ENCODE measurements at regions not wholly inside any gene's neighbourhood (a gene's known extent, or its start where the extent isn't known, plus 50 kb on each side); places are given as distances from the start of the nearest gene placed in this dataset.

DNA sequence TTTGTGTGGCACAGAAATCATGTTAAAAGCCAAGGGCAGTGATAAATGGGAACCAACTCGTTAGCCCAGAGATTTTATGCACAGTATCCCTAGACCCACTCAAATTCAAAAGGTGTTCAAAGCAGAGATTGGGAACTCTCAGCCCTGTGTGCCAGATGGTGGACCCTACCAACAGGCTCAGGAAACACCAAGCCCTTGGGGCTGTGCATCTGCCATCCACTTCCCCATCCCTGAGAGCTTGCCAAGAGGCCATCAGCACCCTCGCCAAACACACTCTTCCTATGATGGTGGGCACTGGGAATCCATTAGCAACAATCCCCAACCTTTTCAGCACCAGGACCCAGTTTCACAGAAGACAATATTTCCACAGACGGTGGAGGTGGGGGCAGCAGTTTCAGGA is 194.2 kb upstream of the NFIA start:
- intact Hi-C loops (cut with DNase I) = no loop called here
- no peak for FAIRE-seq
- no peak overlapping the region for H3K27ac ChIP-seq (ENCODE audit: low read depth in 2 of 2, low read length in 2 of 2)
- H3K27me3 ChIP-seq (ENCODE audit: control insufficient read depth, insufficient read depth, low read length) = no peaks in the 10 kb centered on the region
- no peaks in the 10 kb centered on the region for H3K9me3 ChIP-seq (ENCODE audit: control insufficient read depth in 2 of 3, insufficient read depth in 1 of 3, low read length in 3 of 3)
- no peaks in the 10 kb centered on the region for H3K36me3 ChIP-seq (ENCODE audit: control insufficient read depth in 2 of 3, insufficient read depth in 3 of 3, low read length in 3 of 3)
- no peak for DNase-seq
- no peaks in the 10 kb centered on the region for H3K4me1 ChIP-seq (ENCODE audit: control insufficient read depth in 2 of 3, insufficient read depth in 2 of 3, low read depth in 1 of 3, low read length in 3 of 3)
- H3K4me3 ChIP-seq (ENCODE audit: low read length in 3 of 3) = no peak overlapping the region
- H3K9ac ChIP-seq (ENCODE audit: low read length in 3 of 3) = no peak overlapping the region
- TF ChIP-seq, protein P1, sequence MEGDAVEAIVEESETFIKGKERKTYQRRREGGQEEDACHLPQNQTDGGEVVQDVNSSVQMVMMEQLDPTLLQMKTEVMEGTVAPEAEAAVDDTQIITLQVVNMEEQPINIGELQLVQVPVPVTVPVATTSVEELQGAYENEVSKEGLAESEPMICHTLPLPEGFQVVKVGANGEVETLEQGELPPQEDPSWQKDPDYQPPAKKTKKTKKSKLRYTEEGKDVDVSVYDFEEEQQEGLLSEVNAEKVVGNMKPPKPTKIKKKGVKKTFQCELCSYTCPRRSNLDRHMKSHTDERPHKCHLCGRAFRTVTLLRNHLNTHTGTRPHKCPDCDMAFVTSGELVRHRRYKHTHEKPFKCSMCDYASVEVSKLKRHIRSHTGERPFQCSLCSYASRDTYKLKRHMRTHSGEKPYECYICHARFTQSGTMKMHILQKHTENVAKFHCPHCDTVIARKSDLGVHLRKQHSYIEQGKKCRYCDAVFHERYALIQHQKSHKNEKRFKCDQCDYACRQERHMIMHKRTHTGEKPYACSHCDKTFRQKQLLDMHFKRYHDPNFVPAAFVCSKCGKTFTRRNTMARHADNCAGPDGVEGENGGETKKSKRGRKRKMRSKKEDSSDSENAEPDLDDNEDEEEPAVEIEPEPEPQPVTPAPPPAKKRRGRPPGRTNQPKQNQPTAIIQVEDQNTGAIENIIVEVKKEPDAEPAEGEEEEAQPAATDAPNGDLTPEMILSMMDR (IDR thresholded peaks at IDR 0.05; ENCODE audit: borderline replicate concordance, extremely low read depth, insufficient read depth) = no peak

GRCh38 chr1:60886793-60887331 is 195.5 kb upstream of the NFIA start:
- no peaks in the 10 kb centered on the region for H3K36me3 ChIP-seq (ENCODE audit: control insufficient read depth in 2 of 3, insufficient read depth in 3 of 3, low read length in 3 of 3)
- no peak overlapping the region for H3K9ac ChIP-seq (ENCODE audit: low read length in 3 of 3)
- intact Hi-C loops (cut with DNase I) = no loop called here
- DNase-seq (peak in 2 of 5 donors; percentile 25 to 41), FAIRE-seq (no peak)
- no peak overlapping the region for H3K4me3 ChIP-seq (ENCODE audit: low read length in 3 of 3)
- H3K27ac ChIP-seq (ENCODE audit: low read depth in 2 of 2, low read length in 2 of 2) = no peak overlapping the region
- H3K4me1 ChIP-seq (ENCODE audit: control insufficient read depth in 2 of 3, insufficient read depth in 2 of 3, low read depth in 1 of 3, low read length in 3 of 3) = no peaks in the 10 kb centered on the region
- H3K27me3 ChIP-seq (ENCODE audit: control insufficient read depth, insufficient read depth, low read length) = no peaks in the 10 kb centered on the region
- TF ChIP-seq, protein P1 (IDR thresholded peaks at IDR 0.05; ENCODE audit: borderline replicate concordance, extremely low read depth, insufficient read depth) = no peak
- no peaks in the 10 kb centered on the region for H3K9me3 ChIP-seq (ENCODE audit: control insufficient read depth in 2 of 3, insufficient read depth in 1 of 3, low read length in 3 of 3)

GRCh38 chr1:60886090-60886489 is 196.3 kb upstream of the NFIA start:
- Histone ChIP-seq H3K27me3 (ENCODE audit: control insufficient read depth, insufficient read depth, low read length) (no peaks in the 10 kb centered on the region), H3K4me1 (ENCODE audit: control insufficient read depth in 2 of 3, insufficient read depth in 2 of 3, low read depth in 1 of 3, low read length in 3 of 3) (no peaks in the 10 kb centered on the region), H3K9me3 (ENCODE audit: control insufficient read depth in 2 of 3, insufficient read depth in 1 of 3, low read length in 3 of 3) (no peaks in the 10 kb centered on the region), H3K9ac (ENCODE audit: low read length in 3 of 3) (no peak overlapping the region), H3K36me3 (ENCODE audit: control insufficient read depth in 2 of 3, insufficient read depth in 3 of 3, low read length in 3 of 3) (no peaks in the 10 kb centered on the region), H3K4me3 (ENCODE audit: low read length in 3 of 3) (no peak overlapping the region), H3K27ac (ENCODE audit: low read depth in 2 of 2, low read length in 2 of 2) (no peak overlapping the region)
- DNase-seq (no peak), FAIRE-seq (no peak)
- TF ChIP-seq, protein P1 (IDR thresholded peaks at IDR 0.05; ENCODE audit: borderline replicate concordance, extremely low read depth, insufficient read depth) = no peak
- intact Hi-C loops (cut with DNase I) = no loop called here

DNA sequence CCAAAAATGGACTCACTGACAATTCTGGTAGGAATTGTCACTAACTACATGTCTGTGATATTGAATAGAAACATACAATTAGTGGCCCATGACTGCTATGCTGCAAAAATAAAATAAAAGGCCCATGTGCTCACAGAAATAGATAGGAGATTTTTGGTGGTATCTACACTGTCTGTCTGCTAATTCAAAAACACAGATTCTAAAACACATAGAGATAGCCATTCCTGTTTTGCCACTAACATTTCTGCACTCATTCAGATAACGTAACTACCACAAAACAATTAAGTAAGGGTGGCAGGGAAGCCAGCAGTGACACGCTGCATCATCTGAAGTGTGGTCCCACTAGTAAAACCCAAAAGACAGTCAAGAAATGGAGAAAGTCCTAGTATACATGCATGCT is 202.2 kb upstream of the NFIA start:
- TF ChIP-seq, protein P1 (IDR thresholded peaks at IDR 0.05; ENCODE audit: borderline replicate concordance, extremely low read depth, insufficient read depth) = no peak
- H3K4me3 ChIP-seq (ENCODE audit: low read length in 3 of 3) = no peak overlapping the region
- DNase-seq (no peak), FAIRE-seq (no peak)
- no peaks in the 10 kb centered on the region for H3K27me3 ChIP-seq (ENCODE audit: control insufficient read depth, insufficient read depth, low read length)
- H3K9me3 ChIP-seq (ENCODE audit: control insufficient read depth in 2 of 3, insufficient read depth in 1 of 3, low read length in 3 of 3) = no peaks in the 10 kb centered on the region
- H3K4me1 ChIP-seq (ENCODE audit: control insufficient read depth in 2 of 3, insufficient read depth in 2 of 3, low read depth in 1 of 3, low read length in 3 of 3) = no peaks in the 10 kb centered on the region
- H3K27ac ChIP-seq (ENCODE audit: low read depth in 2 of 2, low read length in 2 of 2) = no peak overlapping the region
- no peak overlapping the region for H3K9ac ChIP-seq (ENCODE audit: low read length in 3 of 3)
- H3K36me3 ChIP-seq (ENCODE audit: control insufficient read depth in 2 of 3, insufficient read depth in 3 of 3, low read length in 3 of 3) = no peaks in the 10 kb centered on the region
- intact Hi-C loops (cut with DNase I) = no loop called here
